ENCODE measurements at regions not wholly inside any gene's neighbourhood (a gene's known extent, or its start where the extent isn't known, plus 50 kb on each side); places are given as distances from the start of the nearest gene placed in this dataset.

- TF ChIP-seq POLR2AphosphoS5 (IDR thresholded peaks at IDR 0.05; ENCODE audit: low read depth, low read length), result no peak
- TF ChIP-seq SIN3A (IDR thresholded peaks at IDR 0.05; ENCODE audit: borderline replicate concordance, insufficient read depth, low read length), result no peak
- TF ChIP-seq TAF1 (IDR thresholded peaks at IDR 0.05; ENCODE audit: borderline replicate concordance, insufficient read depth, low read length), result no peak
- TF ChIP-seq, protein P1, sequence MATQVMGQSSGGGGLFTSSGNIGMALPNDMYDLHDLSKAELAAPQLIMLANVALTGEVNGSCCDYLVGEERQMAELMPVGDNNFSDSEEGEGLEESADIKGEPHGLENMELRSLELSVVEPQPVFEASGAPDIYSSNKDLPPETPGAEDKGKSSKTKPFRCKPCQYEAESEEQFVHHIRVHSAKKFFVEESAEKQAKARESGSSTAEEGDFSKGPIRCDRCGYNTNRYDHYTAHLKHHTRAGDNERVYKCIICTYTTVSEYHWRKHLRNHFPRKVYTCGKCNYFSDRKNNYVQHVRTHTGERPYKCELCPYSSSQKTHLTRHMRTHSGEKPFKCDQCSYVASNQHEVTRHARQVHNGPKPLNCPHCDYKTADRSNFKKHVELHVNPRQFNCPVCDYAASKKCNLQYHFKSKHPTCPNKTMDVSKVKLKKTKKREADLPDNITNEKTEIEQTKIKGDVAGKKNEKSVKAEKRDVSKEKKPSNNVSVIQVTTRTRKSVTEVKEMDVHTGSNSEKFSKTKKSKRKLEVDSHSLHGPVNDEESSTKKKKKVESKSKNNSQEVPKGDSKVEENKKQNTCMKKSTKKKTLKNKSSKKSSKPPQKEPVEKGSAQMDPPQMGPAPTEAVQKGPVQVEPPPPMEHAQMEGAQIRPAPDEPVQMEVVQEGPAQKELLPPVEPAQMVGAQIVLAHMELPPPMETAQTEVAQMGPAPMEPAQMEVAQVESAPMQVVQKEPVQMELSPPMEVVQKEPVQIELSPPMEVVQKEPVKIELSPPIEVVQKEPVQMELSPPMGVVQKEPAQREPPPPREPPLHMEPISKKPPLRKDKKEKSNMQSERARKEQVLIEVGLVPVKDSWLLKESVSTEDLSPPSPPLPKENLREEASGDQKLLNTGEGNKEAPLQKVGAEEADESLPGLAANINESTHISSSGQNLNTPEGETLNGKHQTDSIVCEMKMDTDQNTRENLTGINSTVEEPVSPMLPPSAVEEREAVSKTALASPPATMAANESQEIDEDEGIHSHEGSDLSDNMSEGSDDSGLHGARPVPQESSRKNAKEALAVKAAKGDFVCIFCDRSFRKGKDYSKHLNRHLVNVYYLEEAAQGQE (IDR thresholded peaks at IDR 0.05; ENCODE audit: insufficient read depth in 1 of 2, low read depth in 2 of 2, low read length in 2 of 2), result no peak
- no peak for TF ChIP-seq FOXP2 (optimal IDR thresholded peaks at IDR 0.05; ENCODE audit: borderline replicate concordance, extremely low read depth, extremely low read length, insufficient read depth)
Measured at GRCh38 chr7:33711231-33712019, 193.9 kb upstream of the BMPER start.

GRCh38 chr7:33712020-33712414 is 193.3 kb upstream of the BMPER start:
- TF ChIP-seq, protein P1 (IDR thresholded peaks at IDR 0.05; ENCODE audit: insufficient read depth in 1 of 2, low read depth in 2 of 2, low read length in 2 of 2), result no peak
- TF ChIP-seq POLR2AphosphoS5 (IDR thresholded peaks at IDR 0.05; ENCODE audit: low read depth, low read length) (no peak), SIN3A (IDR thresholded peaks at IDR 0.05; ENCODE audit: borderline replicate concordance, insufficient read depth, low read length) (no peak)

DNA sequence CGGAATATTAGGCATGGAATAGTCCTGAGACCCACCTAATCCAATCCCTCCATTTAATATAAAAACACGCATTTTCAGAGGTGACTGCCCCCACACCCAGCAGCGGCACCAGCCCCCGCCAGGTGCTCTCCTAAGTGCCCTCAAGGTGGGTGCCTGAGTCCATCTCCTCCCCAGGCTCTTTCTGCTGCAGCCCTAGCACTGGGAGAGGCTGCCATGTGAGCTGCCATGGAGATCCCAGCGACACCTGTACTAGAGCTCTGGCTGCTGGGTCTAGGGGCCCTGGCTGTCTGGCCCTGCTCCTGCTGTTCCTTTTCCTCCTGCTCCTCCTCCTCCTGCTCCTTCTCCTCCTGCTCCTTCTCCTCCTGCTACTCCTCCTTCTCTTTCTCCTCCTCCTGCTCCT is 191.1 kb upstream of the BMPER start:
- TF ChIP-seq POLR2AphosphoS5 (IDR thresholded peaks at IDR 0.05; ENCODE audit: low read depth, low read length), result no peak
- TF ChIP-seq FOXP2 (optimal IDR thresholded peaks at IDR 0.05; ENCODE audit: borderline replicate concordance, extremely low read depth, extremely low read length, insufficient read depth), result no peak
- no peak for TF ChIP-seq TAF1 (IDR thresholded peaks at IDR 0.05; ENCODE audit: borderline replicate concordance, insufficient read depth, low read length)
- TF ChIP-seq, protein P1 (IDR thresholded peaks at IDR 0.05; ENCODE audit: insufficient read depth in 1 of 2, low read depth in 2 of 2, low read length in 2 of 2), result no peak
- TF ChIP-seq SIN3A (IDR thresholded peaks at IDR 0.05; ENCODE audit: borderline replicate concordance, insufficient read depth, low read length), result no peak

DNA sequence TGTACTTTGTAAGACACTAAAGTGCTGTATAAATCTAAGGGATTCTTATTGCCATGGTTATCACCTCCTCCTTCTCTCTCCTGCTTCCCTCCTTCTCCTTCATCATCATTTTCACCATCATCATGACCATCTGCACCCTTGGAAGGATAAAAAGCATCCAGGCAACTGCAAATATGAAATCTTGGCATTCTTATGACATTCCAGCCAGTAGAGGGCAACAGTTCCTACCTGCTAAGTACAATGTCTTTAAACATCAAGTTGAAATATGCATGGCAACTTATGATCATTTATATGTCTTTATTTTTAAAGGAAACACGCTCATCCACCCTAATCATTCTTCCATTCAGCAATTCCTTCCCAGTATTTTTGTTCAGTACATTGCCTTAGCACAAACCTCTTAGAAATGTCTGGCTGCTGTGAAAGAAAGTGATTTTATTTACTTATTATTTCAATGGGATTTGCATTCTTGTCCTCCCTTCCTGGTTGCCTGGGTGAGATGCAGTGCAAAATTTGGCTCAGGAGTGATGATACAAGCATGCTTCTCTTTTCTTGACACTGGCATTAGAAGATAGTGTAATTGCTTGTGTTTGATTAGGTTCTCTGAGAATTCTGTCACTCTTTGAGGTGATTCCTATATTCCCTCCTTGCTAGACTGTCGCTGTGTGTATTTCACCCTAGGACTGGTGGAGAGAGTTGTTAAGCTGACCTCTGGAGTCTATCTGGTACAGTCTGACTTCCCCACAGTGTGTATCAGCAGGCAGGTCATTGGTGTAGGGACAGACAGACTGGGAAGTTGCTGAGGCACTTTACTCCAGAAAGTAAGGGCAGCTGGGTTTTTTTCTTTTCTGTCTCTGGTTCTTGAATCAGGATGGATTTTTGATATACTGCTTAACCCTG is 188.5 kb upstream of the BMPER start:
- TF ChIP-seq, protein P1 (IDR thresholded peaks at IDR 0.05; ENCODE audit: insufficient read depth in 1 of 2, low read depth in 2 of 2, low read length in 2 of 2), result no peak

All from PFSK-1 (cell line).